ENCODE measurements at regions not wholly inside any gene's neighbourhood (a gene's known extent, or its start where the extent isn't known, plus 50 kb on each side); places are given as distances from the start of the nearest gene placed in this dataset.

DNA sequence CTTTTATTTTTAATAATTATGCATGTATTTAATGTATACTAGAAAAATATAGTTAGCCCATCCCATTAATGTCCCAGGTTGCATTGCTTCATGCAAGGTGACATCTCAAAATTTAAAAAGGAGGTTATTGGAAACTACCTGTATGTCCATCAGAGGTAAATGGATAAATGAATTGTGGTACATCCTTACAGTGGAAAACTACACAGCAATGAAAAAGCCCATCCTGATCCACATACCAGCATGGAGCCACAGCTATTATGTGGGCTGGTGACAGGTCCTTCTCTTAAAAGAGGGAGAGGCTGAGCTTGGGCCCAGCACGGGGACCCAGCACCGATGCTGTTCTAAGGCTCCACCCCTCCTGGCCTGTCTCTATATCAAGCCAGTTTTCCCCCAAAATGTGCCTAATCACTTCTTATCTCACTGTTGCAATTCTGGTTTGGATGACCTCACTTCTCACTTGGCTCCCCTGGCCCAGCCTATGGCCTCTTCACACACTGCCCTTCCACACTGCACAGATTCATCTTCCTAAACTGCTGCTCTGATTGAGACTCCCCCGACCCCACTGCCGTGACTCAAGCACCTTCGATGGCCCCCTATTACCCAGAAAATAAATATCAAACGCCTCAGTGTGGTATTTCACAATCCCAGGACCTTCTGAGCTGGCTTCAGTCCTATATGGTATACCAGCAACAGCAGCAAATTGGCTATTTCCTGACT, 97.1 kb upstream of the NCOR2 start:
- H3K27me3 ChIP-seq (replicated peaks in 1 of 2; ENCODE audit: control insufficient read depth in 2 of 2, insufficient read depth in 2 of 2, low read length in 1 of 2), result peaks cover 0 to 4% of the 10 kb centered on the region in 2 experiments; a peak in 1 of 4 replicates
- H4K20me1 ChIP-seq (ENCODE audit: control insufficient read depth, insufficient read depth), result no peaks in the 10 kb centered on the region
- ChIA-PET SMC1A (ENCODE audit: uncharacterized antibody, unreplicated experiment) (no interaction called here), POLR2A (no interaction called here), RAD21 (ENCODE audit: unreplicated experiment) (no interaction called here), CTCF (no interaction called here)
- DNase-seq (ENCODE audit: low read depth, low spot score) (no peak), FAIRE-seq (no peak), ATAC-seq (no peak)
- no peaks in the 10 kb centered on the region; the same call in 2 of the 3 replicates for H3K9me3 ChIP-seq (replicated peaks; ENCODE audit: control insufficient read depth, insufficient read depth, low read length)
- H3K4me2 ChIP-seq (ENCODE audit: control insufficient read depth, insufficient read depth), result no peak overlapping the region
- no peak overlapping the region for H3K9ac ChIP-seq (ENCODE audit: control insufficient read depth, insufficient read depth, low read length)
- no peak overlapping the region for H3K4me3 ChIP-seq
- 25% methylated on average over 6 of the region's 6 CpGs for WGBS (ENCODE audit: insufficient coverage, insufficient replicate concordance, low lambda C conversion rate, missing lambda C conversion rate)
- no peaks in the 10 kb centered on the region for H3K79me2 ChIP-seq (ENCODE audit: control insufficient read depth, insufficient read depth, low read length)
- no peaks in the 10 kb centered on the region for H3K4me1 ChIP-seq (ENCODE audit: control insufficient read depth, insufficient read depth, low read length)
- TF ChIP-seq KDM1A (IDR thresholded peaks at IDR 0.05; ENCODE audit: borderline replicate concordance), result no peak
- TF ChIP-seq, protein P1, sequence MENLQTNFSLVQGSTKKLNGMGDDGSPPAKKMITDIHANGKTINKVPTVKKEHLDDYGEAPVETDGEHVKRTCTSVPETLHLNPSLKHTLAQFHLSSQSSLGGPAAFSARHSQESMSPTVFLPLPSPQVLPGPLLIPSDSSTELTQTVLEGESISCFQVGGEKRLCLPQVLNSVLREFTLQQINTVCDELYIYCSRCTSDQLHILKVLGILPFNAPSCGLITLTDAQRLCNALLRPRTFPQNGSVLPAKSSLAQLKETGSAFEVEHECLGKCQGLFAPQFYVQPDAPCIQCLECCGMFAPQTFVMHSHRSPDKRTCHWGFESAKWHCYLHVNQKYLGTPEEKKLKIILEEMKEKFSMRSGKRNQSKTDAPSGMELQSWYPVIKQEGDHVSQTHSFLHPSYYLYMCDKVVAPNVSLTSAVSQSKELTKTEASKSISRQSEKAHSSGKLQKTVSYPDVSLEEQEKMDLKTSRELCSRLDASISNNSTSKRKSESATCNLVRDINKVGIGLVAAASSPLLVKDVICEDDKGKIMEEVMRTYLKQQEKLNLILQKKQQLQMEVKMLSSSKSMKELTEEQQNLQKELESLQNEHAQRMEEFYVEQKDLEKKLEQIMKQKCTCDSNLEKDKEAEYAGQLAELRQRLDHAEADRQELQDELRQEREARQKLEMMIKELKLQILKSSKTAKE (IDR thresholded peaks at IDR 0.05; ENCODE audit: low read depth, poor library complexity, severe bottlenecking), result no peak
- TF ChIP-seq SREBF2 (IDR thresholded peaks at IDR 0.05; ENCODE audit: low read length), result no peak
- TF ChIP-seq, protein P2, sequence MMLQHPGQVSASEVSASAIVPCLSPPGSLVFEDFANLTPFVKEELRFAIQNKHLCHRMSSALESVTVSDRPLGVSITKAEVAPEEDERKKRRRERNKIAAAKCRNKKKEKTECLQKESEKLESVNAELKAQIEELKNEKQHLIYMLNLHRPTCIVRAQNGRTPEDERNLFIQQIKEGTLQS (IDR thresholded peaks at IDR 0.05; ENCODE audit: borderline replicate concordance, extremely low read depth, low read depth, low read length), result no peak
- TF ChIP-seq ZZZ3 (IDR thresholded peaks at IDR 0.05; ENCODE audit: control insufficient read depth, insufficient read length, low read depth), result no peak
- no peak for TF ChIP-seq MYC (IDR thresholded peaks at IDR 0.05; ENCODE audit: insufficient read depth, insufficient read length, insufficient replicate concordance, low read length, severe bottlenecking)
- no peak for TF ChIP-seq KLF5 (IDR thresholded peaks at IDR 0.05; ENCODE audit: partially characterized antibody)
- no peak for TF ChIP-seq CHD4 (IDR thresholded peaks at IDR 0.05)
- TF ChIP-seq, protein P3, sequence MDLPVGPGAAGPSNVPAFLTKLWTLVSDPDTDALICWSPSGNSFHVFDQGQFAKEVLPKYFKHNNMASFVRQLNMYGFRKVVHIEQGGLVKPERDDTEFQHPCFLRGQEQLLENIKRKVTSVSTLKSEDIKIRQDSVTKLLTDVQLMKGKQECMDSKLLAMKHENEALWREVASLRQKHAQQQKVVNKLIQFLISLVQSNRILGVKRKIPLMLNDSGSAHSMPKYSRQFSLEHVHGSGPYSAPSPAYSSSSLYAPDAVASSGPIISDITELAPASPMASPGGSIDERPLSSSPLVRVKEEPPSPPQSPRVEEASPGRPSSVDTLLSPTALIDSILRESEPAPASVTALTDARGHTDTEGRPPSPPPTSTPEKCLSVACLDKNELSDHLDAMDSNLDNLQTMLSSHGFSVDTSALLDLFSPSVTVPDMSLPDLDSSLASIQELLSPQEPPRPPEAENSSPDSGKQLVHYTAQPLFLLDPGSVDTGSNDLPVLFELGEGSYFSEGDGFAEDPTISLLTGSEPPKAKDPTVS (IDR thresholded peaks at IDR 0.05; ENCODE audit: low read depth, low read length), result no peak
- no peak for TF ChIP-seq EED (IDR thresholded peaks at IDR 0.05; ENCODE audit: low read depth)
- TF ChIP-seq GATAD2B (conservative IDR thresholded peaks at IDR 0.05; ENCODE audit: low read depth), result no peak
- no peak for TF ChIP-seq MEF2A (IDR thresholded peaks at IDR 0.05; ENCODE audit: insufficient read depth, low read depth, low read length)
- no peak for TF ChIP-seq BMI1 (IDR thresholded peaks at IDR 0.05; ENCODE audit: borderline replicate concordance)
- no peak for TF ChIP-seq SPI1 (IDR thresholded peaks at IDR 0.05; ENCODE audit: borderline replicate concordance, insufficient read depth, low read depth, low read length)
- intact Hi-C loops (cut with micrococcal nuclease; ENCODE audit: unreplicated experiment), result no loop called here
- BruUV-seq (replicated peaks), result no TSS peak
- no peaks in the 10 kb centered on the region for H3K36me3 ChIP-seq (ENCODE audit: control insufficient read depth in 2 of 2, insufficient read depth in 2 of 2, low read length in 1 of 2)
- in situ Hi-C loops (cut with MboI), result no loop called here
- H2AFZ ChIP-seq (ENCODE audit: control insufficient read depth, low read depth, low read length), result no peak overlapping the region
- no peak overlapping the region for H3K27ac ChIP-seq (ENCODE audit: control insufficient read depth, insufficient read depth)
